NT2/D1 (cell line): ENCODE measurements at regions not wholly inside any gene's neighbourhood (a gene's known extent, or its start where the extent isn't known, plus 50 kb on each side); places are given as distances from the start of the nearest gene placed in this dataset.

ENCODE experiments used
- SUZ12 ChIP-seq: IDR thresholded peaks from 2 replicates; pipeline ENCODE4 v1.6.1; 2011; ENCODE audit not compliant: insufficient read length, insufficient read depth; ENCODE audit errors: extremely low read depth
- ZNF274 ChIP-seq: IDR thresholded peaks from 2 replicates; pipeline ENCODE4 v1.6.1; 2011; ENCODE audit warnings: mild to moderate bottlenecking, low read depth, low read length

DNA sequence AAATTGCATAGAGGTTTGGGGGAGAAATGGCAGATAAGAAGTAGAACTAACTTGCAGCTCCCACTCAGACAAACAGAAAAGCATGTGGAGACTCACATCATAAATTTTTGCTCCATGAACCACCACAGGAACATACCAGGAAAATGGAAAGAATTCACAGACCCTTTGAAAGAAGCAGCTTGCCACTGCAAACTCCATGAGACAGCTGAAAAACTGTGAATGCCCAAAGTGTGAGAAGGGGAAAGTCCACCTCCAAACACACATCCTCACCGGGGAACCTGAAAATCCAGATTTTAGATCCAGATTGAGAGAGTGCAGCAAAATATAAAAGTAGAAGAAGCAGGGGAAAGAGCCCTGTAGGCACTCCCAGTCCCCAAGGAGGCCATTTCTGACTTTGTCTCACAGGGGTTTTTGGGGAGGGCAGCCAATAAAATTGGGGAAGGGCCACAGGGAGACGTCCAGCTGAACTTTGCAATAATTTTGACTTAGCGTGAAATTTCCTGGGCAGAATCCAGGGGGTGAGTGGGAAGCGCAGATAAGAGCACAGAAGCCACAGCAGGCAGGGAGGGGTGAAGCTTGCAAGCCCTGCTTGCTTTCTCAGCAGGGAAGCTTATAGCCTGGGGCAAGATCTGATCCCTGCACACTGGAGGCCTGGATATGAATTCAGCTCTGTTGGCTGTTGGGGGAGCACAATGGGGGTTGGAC, 183.4 kb upstream of the UBE2E2 start:
- TF ChIP-seq ZNF274 (no peak), SUZ12 (no peak)
